ENCODE measurements at regions not wholly inside any gene's neighbourhood (a gene's known extent, or its start where the extent isn't known, plus 50 kb on each side); places are given as distances from the start of the nearest gene placed in this dataset.

DNA sequence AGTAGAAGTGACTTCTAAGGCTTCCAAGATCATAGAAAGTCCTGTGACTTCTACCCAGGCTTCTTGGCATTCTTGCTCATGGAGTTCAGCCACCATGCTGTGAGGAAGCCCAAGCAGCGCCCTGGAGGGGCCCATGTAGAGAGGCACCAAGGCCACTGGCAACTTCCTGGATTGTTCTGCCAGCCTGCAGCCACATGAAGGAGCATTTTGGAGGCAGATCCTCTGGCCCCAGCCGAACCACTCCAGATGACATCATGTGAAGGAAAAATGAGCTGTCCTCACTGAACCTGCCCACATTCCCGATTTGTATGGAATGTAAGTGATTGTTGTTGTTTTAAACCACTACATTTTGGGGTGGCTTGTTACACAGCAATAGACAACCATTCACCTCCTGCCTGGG is 51.5 kb upstream of the MNX1 start:
- no peaks in the 10 kb centered on the region for H3K4me1 ChIP-seq
- H3K9me3 ChIP-seq: peaks cover 0 to 52% (median 40%) of the 10 kb centered on the region in 8 donors
- H3K4me3 ChIP-seq: no peak overlapping the region
- TF ChIP-seq POLR2A (IDR thresholded peaks at IDR 0.05) (no peak), POLR2AphosphoS5 (IDR thresholded peaks at IDR 0.05) (no peak)
- TF ChIP-seq, protein P1, sequence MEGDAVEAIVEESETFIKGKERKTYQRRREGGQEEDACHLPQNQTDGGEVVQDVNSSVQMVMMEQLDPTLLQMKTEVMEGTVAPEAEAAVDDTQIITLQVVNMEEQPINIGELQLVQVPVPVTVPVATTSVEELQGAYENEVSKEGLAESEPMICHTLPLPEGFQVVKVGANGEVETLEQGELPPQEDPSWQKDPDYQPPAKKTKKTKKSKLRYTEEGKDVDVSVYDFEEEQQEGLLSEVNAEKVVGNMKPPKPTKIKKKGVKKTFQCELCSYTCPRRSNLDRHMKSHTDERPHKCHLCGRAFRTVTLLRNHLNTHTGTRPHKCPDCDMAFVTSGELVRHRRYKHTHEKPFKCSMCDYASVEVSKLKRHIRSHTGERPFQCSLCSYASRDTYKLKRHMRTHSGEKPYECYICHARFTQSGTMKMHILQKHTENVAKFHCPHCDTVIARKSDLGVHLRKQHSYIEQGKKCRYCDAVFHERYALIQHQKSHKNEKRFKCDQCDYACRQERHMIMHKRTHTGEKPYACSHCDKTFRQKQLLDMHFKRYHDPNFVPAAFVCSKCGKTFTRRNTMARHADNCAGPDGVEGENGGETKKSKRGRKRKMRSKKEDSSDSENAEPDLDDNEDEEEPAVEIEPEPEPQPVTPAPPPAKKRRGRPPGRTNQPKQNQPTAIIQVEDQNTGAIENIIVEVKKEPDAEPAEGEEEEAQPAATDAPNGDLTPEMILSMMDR (IDR thresholded peaks at IDR 0.05 in 8 of 11, conservative IDR thresholded peaks at IDR 0.05 in 3 of 11): no peak
- intact Hi-C loops (cut with DNase I; ENCODE audit: low total_unique reads): no loop called here
- no peak overlapping the region for H3K27ac ChIP-seq
- peaks cover 0 to 21% (median 0%) of the 10 kb centered on the region in 7 donors for H3K27me3 ChIP-seq (replicated peaks in 1 of 7)
- WGBS, 5 donors: 67 to 93% (median 84%) methylated on average over 2 to 3 of the region's 3 CpGs
- DNase-seq: no peak
- no peaks in the 10 kb centered on the region for H3K36me3 ChIP-seq

DNA sequence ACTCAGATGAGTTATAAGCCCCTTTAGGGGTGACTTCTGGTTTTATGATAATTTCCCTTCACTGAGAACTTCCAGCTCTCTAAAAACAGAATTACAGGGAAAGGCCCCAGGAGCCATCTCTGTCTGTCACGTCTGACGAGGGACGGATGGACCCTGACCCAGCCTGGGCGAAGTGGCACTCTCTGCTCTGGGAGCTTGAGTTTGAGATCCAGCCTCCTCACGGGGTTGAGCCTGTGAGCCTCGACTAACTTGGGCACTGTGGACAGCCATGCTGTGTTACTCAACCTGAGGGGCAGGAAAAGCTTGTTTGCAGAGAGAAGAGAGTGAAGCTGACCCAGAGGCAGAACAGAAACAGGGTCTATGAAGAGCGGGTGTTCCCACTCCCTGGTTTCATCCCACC is 54.6 kb upstream of the MNX1 start:
- Histone ChIP-seq H3K27me3 (replicated peaks in 1 of 7) (peaks cover 0 to 3% (median 0%) of the 10 kb centered on the region in 7 donors), H3K27ac (no peak overlapping the region), H3K4me3 (no peak overlapping the region), H3K4me1 (no peaks in the 10 kb centered on the region), H3K9me3 (peaks cover 0 to 61% (median 45%) of the 10 kb centered on the region in 8 donors), H3K36me3 (no peaks in the 10 kb centered on the region)
- intact Hi-C loops (cut with DNase I; ENCODE audit: low total_unique reads): no loop called here
- WGBS, 5 donors: 81 to 88% (median 86%) methylated on average over 7 of the region's 7 CpGs
- DNase-seq: no peak
- TF ChIP-seq POLR2A (IDR thresholded peaks at IDR 0.05) (no peak), POLR2AphosphoS5 (IDR thresholded peaks at IDR 0.05) (no peak)
- TF ChIP-seq, protein P1 (IDR thresholded peaks at IDR 0.05 in 8 of 11, conservative IDR thresholded peaks at IDR 0.05 in 3 of 11): no peak

DNA sequence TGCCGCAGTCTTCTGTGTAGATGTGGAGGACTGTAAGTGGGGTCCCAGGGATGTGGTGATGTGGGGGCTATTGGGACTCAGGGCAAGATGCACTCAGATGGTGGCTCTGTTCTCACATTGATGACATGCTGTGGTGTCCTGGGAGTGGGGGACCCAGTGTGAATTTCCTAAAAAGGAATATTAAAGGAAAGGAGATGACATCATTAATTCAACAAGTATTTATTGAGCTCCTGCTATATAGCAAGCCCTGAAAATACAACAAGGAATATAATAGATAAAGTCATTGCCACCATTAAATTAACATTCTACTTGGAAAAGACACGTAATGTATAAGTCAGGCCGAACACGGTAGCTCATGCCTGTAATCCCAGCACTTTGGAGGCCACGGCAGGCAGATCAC is 61.9 kb upstream of the MNX1 start:
- Histone ChIP-seq H3K4me3 (no peak overlapping the region), H3K9me3 (peaks cover 0 to 24% (median 11%) of the 10 kb centered on the region in 8 donors), H3K36me3 (no peaks in the 10 kb centered on the region), H3K4me1 (no peaks in the 10 kb centered on the region), H3K27me3 (replicated peaks in 1 of 7) (peaks cover 0 to 66% (median 16%) of the 10 kb centered on the region in 7 donors), H3K27ac (no peak overlapping the region)
- intact Hi-C loops (cut with DNase I; ENCODE audit: low total_unique reads): no loop called here
- no peak for DNase-seq
- WGBS, 5 donors: 90 to 97% (median 93%) methylated on average over 5 of the region's 5 CpGs
- no peak for TF ChIP-seq POLR2AphosphoS5 (IDR thresholded peaks at IDR 0.05)
- TF ChIP-seq POLR2A (IDR thresholded peaks at IDR 0.05): no peak
- TF ChIP-seq, protein P1 (IDR thresholded peaks at IDR 0.05 in 8 of 11, conservative IDR thresholded peaks at IDR 0.05 in 3 of 11): no peak

- H3K4me1 ChIP-seq: peaks cover 0 to 4% (median 0%) of the 10 kb centered on the region in 6 donors
- no peak for DNase-seq
- no peak overlapping the region for H3K4me3 ChIP-seq
- intact Hi-C loops (cut with DNase I; ENCODE audit: low total_unique reads): no loop called here
- H3K27ac ChIP-seq: no peak overlapping the region
- TF ChIP-seq POLR2AphosphoS5 (IDR thresholded peaks at IDR 0.05): no peak
- TF ChIP-seq, protein P1 (IDR thresholded peaks at IDR 0.05 in 8 of 11, conservative IDR thresholded peaks at IDR 0.05 in 3 of 11): no peak
- no peak for TF ChIP-seq POLR2A (IDR thresholded peaks at IDR 0.05)
- H3K36me3 ChIP-seq: no peaks in the 10 kb centered on the region
- H3K27me3 ChIP-seq (replicated peaks in 1 of 7): peaks cover 0 to 76% (median 26%) of the 10 kb centered on the region in 7 donors
- 77 to 89% (median 88%) methylated on average over 3 of the region's 3 CpGs for WGBS, 5 donors
- peaks cover 0 to 17% (median 11%) of the 10 kb centered on the region in 8 donors for H3K9me3 ChIP-seq
Measured at GRCh38 chr7:157073335-157073734, 62.9 kb upstream of the MNX1 start.

All from spleen (tissue), 11 donors.